CD4-positive, alpha-beta memory T cell (primary cell): ENCODE measurements at regions not wholly inside any gene's neighbourhood (a gene's known extent, or its start where the extent isn't known, plus 50 kb on each side); places are given as distances from the start of the nearest gene placed in this dataset.

Experiments used
- CTCF ChIA-PET: fragments of 350-600 bp; sonication (Branson Sonifier 250); formaldehyde crosslinking; loops from one replicate; lab custom pipeline; 2021; ENCODE audit warnings: inconsistent platforms; ENCODE audit not compliant: partially characterized antibody; lab: Charles Lee
- POLR2A ChIA-PET: fragments of 350-600 bp; sonication (Branson Sonifier 250); formaldehyde crosslinking; loops from one replicate; lab custom pipeline; 2021; ENCODE audit not compliant: partially characterized antibody; lab: Charles Lee
- DNase-seq, 5 donors: peaks; one replicate each; pipeline versions ENCODE4 v3.0.0 to v3.0.0-alpha.2; 2020 to 2022; ENCODE audit warnings: mixed read lengths in 1 of 5
- H3K27ac ChIP-seq: one replicate; pipeline ENCODE4 v1.7.0; 2013; ENCODE audit warnings: low read depth, low read length
- H3K27me3 ChIP-seq: 2 replicates; pipeline ENCODE4 v1.7.0; 2013; ENCODE audit warnings: mild to moderate bottlenecking, low read length, moderate library complexity; ENCODE audit not compliant: insufficient read depth
- H3K36me3 ChIP-seq: 2 replicates; pipeline ENCODE4 v1.7.0; 2013; ENCODE audit warnings: mild to moderate bottlenecking, low read length, moderate library complexity; ENCODE audit not compliant: insufficient read depth
- H3K4me1 ChIP-seq: 2 replicates; pipeline ENCODE4 v1.7.0; 2013; ENCODE audit warnings: mild to moderate bottlenecking, low read length, moderate library complexity; ENCODE audit not compliant: insufficient read depth
- H3K4me3 ChIP-seq, 2 donors: one replicate each; pipeline ENCODE4 v1.7.0; 2013; ENCODE audit warnings: low read length in 2 of 2, mild to moderate bottlenecking in 1 of 2
- H3K9me3 ChIP-seq, 2 donors: one replicate each; pipeline ENCODE4 v1.7.0; 2013; ENCODE audit warnings: low read length in 2 of 2, control low read depth in 1 of 2; ENCODE audit not compliant: control insufficient read depth in 1 of 2
- H3K27ac Mint-ChIP-seq, 7 donors: one replicate each; pipeline ENCODE4 v1.8.0; 2020 to 2021; ENCODE audit warnings: mixed read lengths in 7 of 7, mild to moderate bottlenecking in 6 of 7, inconsistent platforms in 3 of 7, moderate library complexity in 3 of 7
- H3K27me3 Mint-ChIP-seq, 2 donors: one replicate each; pipeline ENCODE4 v1.8.0; 2020 to 2021; ENCODE audit warnings: mixed read lengths in 2 of 2
- H3K36me3 Mint-ChIP-seq, 2 donors: one replicate each; pipeline ENCODE4 v1.8.0; 2020 to 2021; ENCODE audit warnings: mixed read lengths in 2 of 2, inconsistent platforms in 1 of 2, mild to moderate bottlenecking in 1 of 2
- H3K4me1 Mint-ChIP-seq, 4 donors: one replicate each; pipeline ENCODE4 v1.8.0; 2020 to 2021; ENCODE audit warnings: mixed read lengths in 4 of 4, mild to moderate bottlenecking in 1 of 4
- H3K4me3 Mint-ChIP-seq, 8 donors: one replicate each; pipeline ENCODE4 v1.8.0; 2020 to 2021; ENCODE audit warnings: mixed read lengths in 8 of 8, mild to moderate bottlenecking in 7 of 8, moderate library complexity in 6 of 8, inconsistent platforms in 3 of 8
- H3K9me3 Mint-ChIP-seq, 8 donors: one replicate each; pipeline ENCODE4 v1.8.0; 2020 to 2021; ENCODE audit warnings: mixed read lengths in 8 of 8, mild to moderate bottlenecking in 5 of 8, inconsistent platforms in 3 of 8, moderate library complexity in 1 of 8
- intact Hi-C: fragments of 100-400 bp; cut with micrococcal nuclease; formaldehyde crosslinking; loops from one replicate; pipeline ENCODE4 v1.15.1; 2023

DNA sequence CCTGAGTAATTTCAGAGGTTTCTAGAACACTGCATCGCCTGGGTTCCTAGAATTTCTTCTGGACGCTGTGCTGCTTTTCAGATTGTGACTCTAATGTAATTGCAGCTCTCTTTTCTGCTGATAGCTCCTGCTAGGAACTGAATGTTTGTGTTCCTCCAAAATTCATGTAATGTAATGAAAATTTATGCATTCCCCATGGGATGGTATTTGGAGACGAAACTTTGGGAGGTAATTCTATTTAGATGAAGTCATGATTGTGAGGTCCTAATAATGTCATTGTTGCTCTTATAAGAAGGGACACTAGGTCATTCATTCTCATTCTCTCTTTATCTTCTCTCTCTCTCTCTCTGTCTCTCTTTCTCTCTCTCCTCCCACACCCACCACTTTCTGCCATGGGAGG is 223.9 kb upstream of the DOK6 start:
- Mint-ChIP-seq H3K9me3 (peaks cover 0 to 4% (median 0%) of the 10 kb centered on the region in 8 donors), H3K27ac (no peak overlapping the region), H3K4me1 (no peaks in the 10 kb centered on the region), H3K27me3 (no peaks in the 10 kb centered on the region), H3K4me3 (no peak overlapping the region), H3K36me3 (no peaks in the 10 kb centered on the region)
- no peak for DNase-seq
- Histone ChIP-seq H3K9me3 (no peaks in the 10 kb centered on the region), H3K27ac (no peak overlapping the region), H3K4me1 (no peaks in the 10 kb centered on the region), H3K36me3 (no peaks in the 10 kb centered on the region), H3K4me3 (no peak overlapping the region), H3K27me3 (no peaks in the 10 kb centered on the region)
- POLR2A ChIA-PET: no interaction called here
- intact Hi-C loops: no loop called here
- CTCF ChIA-PET: no interaction called here

DNA sequence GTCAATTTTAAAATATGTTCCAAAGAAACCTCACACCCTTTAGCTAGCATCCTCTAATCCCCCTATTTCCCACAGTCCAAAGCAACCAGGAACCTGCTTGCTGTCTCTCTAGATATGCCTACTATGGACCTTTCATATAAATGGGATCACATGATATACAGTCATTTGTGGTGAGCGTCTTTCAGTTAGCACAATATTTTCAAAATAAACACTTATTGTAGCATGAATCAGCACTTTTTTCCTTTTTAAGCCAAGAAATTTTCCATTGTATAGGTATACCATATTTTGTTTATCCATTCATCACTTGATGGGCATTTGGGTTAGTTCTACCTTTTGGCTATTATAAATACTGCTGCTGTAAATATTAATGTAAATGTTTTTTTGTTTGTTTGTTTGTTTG is 223.0 kb upstream of the DOK6 start:
- no peak overlapping the region for H3K4me3 Mint-ChIP-seq
- DNase-seq: no peak
- H3K27me3 ChIP-seq: no peaks in the 10 kb centered on the region
- no peak overlapping the region for H3K27ac ChIP-seq
- ChIA-PET POLR2A (no interaction called here), CTCF (no interaction called here)
- H3K4me1 ChIP-seq: no peaks in the 10 kb centered on the region
- H3K36me3 ChIP-seq: no peaks in the 10 kb centered on the region
- no peak overlapping the region for H3K27ac Mint-ChIP-seq
- no peaks in the 10 kb centered on the region for H3K9me3 ChIP-seq
- no peak overlapping the region for H3K4me3 ChIP-seq
- no peaks in the 10 kb centered on the region for H3K36me3 Mint-ChIP-seq
- no peaks in the 10 kb centered on the region for H3K27me3 Mint-ChIP-seq
- H3K9me3 Mint-ChIP-seq: peaks cover 0 to 4% (median 0%) of the 10 kb centered on the region in 8 donors
- H3K4me1 Mint-ChIP-seq: no peaks in the 10 kb centered on the region
- intact Hi-C loops: no loop called here

DNA sequence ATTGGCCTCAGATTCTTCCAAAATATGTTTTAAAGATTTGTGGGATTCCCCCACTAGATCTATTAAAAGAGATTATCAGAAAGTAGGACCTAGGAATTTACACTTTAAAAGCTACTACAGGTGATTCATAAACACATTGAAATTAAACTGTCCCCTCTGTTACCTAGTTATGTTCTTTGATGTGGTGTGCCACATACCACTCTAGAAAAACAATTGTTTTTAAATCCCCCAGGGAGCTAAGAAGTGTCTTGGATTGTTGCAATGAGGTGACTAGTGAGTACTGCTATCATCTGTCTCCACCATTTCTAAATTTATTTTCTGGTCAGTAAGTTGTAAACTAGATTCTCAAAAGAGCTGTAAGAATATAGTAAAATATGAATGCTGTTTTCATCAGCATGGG is 214.5 kb upstream of the DOK6 start:
- Histone ChIP-seq H3K9me3 (no peaks in the 10 kb centered on the region), H3K27me3 (no peaks in the 10 kb centered on the region), H3K36me3 (no peaks in the 10 kb centered on the region), H3K27ac (no peak overlapping the region), H3K4me1 (no peaks in the 10 kb centered on the region), H3K4me3 (no peak overlapping the region)
- Mint-ChIP-seq H3K27me3 (peaks cover 0 to 3% of the 10 kb centered on the region in 2 donors), H3K4me3 (no peak overlapping the region), H3K4me1 (no peaks in the 10 kb centered on the region), H3K27ac (no peak overlapping the region), H3K9me3 (no peaks in the 10 kb centered on the region), H3K36me3 (no peaks in the 10 kb centered on the region)
- intact Hi-C loops: no loop called here
- POLR2A ChIA-PET: no interaction called here
- CTCF ChIA-PET: no interaction called here
- no peak for DNase-seq

DNA sequence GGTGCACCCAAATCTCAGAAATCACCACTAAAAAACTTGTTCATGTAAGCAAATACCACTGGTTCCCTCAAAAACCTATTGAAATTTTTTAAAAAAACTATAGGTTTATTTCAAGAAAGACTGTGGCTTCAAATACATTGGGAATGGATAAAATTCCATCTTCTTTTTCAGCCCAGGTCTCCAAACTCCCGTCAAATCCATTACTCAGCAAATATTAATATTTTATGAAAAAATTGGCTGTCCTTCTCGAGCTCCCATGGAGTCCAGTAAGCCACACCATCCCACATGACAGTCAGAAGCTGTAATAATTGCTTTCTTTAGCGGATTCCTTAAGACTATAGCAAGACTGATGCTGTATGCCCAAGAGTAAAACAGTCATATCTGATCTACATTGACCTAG is 204.4 kb upstream of the DOK6 start:
- no peak overlapping the region for H3K4me3 Mint-ChIP-seq
- no peaks in the 10 kb centered on the region for H3K27me3 Mint-ChIP-seq
- ChIA-PET POLR2A (no interaction called here), CTCF (no interaction called here)
- intact Hi-C loops: no loop called here
- no peak for DNase-seq
- H3K4me3 ChIP-seq: no peak overlapping the region
- no peaks in the 10 kb centered on the region for H3K4me1 Mint-ChIP-seq
- no peaks in the 10 kb centered on the region for H3K36me3 Mint-ChIP-seq
- no peaks in the 10 kb centered on the region for H3K9me3 Mint-ChIP-seq
- H3K27me3 ChIP-seq: no peaks in the 10 kb centered on the region
- H3K27ac ChIP-seq: no peak overlapping the region
- no peak overlapping the region for H3K27ac Mint-ChIP-seq
- H3K4me1 ChIP-seq: no peaks in the 10 kb centered on the region
- no peaks in the 10 kb centered on the region for H3K36me3 ChIP-seq
- no peaks in the 10 kb centered on the region for H3K9me3 ChIP-seq

DNA sequence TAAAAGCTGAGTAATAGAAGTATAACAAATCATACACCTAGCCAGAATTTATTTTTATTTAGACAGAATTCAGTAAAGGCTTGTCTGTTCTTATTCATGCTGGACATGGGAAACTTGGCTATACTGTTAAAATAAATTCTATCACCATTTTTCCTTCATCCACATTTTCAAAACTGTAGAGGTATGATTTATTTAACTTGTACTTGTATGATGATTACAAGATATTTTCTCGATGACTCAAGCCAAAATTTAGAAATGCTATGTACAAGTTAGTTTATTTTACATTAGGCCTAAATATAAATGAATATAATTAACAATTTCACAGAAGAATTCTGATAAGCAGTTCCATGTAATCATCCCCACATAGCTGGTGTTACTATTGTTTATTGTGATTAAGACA is 194.8 kb upstream of the DOK6 start:
- POLR2A ChIA-PET: no interaction called here
- no peaks in the 10 kb centered on the region for H3K36me3 ChIP-seq
- H3K4me3 ChIP-seq: no peak overlapping the region
- H3K4me3 Mint-ChIP-seq: no peak overlapping the region
- no peaks in the 10 kb centered on the region for H3K4me1 Mint-ChIP-seq
- H3K27me3 Mint-ChIP-seq: peaks cover 0 to 2% of the 10 kb centered on the region in 2 donors
- H3K27me3 ChIP-seq: no peaks in the 10 kb centered on the region
- H3K9me3 Mint-ChIP-seq: peaks cover 0 to 2% (median 0%) of the 10 kb centered on the region in 8 donors
- H3K9me3 ChIP-seq: no peaks in the 10 kb centered on the region
- CTCF ChIA-PET: no interaction called here
- DNase-seq: no peak
- no peak overlapping the region for H3K27ac ChIP-seq
- intact Hi-C loops: no loop called here
- H3K4me1 ChIP-seq: no peaks in the 10 kb centered on the region
- no peak overlapping the region for H3K27ac Mint-ChIP-seq
- H3K36me3 Mint-ChIP-seq: no peaks in the 10 kb centered on the region

DNA sequence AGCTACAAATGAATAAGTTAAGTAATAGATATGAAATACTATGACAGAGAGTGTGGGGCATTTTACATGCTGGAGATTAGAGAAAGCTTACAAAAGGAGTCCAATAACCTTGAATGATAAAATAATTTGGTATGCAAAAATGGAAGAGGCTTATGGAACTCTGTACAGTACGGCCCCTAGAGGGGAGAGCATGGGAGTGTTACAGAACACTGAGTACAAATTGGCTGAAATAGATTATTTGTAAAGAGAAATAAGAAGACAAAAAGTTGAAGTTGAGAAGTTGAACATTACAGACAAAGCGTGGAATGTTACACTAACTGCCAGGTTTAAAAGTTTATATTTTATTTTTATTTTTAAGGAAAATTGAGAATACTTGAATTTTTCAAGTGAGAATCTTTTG is 192.1 kb upstream of the DOK6 start:
- CTCF ChIA-PET: no interaction called here
- Mint-ChIP-seq H3K36me3 (no peaks in the 10 kb centered on the region), H3K27ac (no peak overlapping the region), H3K4me3 (no peak overlapping the region), H3K4me1 (no peaks in the 10 kb centered on the region), H3K27me3 (peaks cover 0 to 2% of the 10 kb centered on the region in 2 donors), H3K9me3 (no peaks in the 10 kb centered on the region)
- no peak overlapping the region for H3K27ac ChIP-seq
- H3K4me1 ChIP-seq: no peaks in the 10 kb centered on the region
- POLR2A ChIA-PET: no interaction called here
- no peaks in the 10 kb centered on the region for H3K9me3 ChIP-seq
- DNase-seq: no peak
- intact Hi-C loops: no loop called here
- H3K27me3 ChIP-seq: no peaks in the 10 kb centered on the region
- no peaks in the 10 kb centered on the region for H3K36me3 ChIP-seq
- H3K4me3 ChIP-seq: no peak overlapping the region

DNA sequence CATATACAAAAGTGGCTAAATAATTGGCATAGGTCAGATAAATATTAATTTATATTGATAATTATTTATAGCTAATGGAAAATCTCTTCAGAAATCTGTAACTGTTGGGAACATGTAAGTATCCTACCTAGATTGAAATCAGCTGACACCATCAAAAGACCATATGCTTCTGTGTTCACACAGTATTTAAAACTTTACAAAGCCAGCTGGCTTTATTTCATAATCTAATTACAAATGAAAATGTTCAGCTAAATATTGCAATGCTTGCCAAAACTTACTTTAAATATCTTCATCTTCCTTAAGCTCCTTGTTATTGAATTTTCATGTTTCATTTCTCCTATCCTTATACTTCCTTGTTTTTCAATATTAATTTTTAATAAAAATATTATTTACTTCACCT is 190.9 kb upstream of the DOK6 start:
- Histone ChIP-seq H3K27me3 (no peaks in the 10 kb centered on the region), H3K36me3 (no peaks in the 10 kb centered on the region), H3K4me1 (no peaks in the 10 kb centered on the region), H3K27ac (no peak overlapping the region), H3K9me3 (no peaks in the 10 kb centered on the region), H3K4me3 (no peak overlapping the region)
- ChIA-PET CTCF (no interaction called here), POLR2A (no interaction called here)
- no peaks in the 10 kb centered on the region for H3K36me3 Mint-ChIP-seq
- DNase-seq: no peak
- H3K27ac Mint-ChIP-seq: no peak overlapping the region
- intact Hi-C loops: no loop called here
- no peak overlapping the region for H3K4me3 Mint-ChIP-seq
- no peaks in the 10 kb centered on the region for H3K9me3 Mint-ChIP-seq
- H3K27me3 Mint-ChIP-seq: peaks cover 0 to 2% of the 10 kb centered on the region in 2 donors
- H3K4me1 Mint-ChIP-seq: no peaks in the 10 kb centered on the region

DNA sequence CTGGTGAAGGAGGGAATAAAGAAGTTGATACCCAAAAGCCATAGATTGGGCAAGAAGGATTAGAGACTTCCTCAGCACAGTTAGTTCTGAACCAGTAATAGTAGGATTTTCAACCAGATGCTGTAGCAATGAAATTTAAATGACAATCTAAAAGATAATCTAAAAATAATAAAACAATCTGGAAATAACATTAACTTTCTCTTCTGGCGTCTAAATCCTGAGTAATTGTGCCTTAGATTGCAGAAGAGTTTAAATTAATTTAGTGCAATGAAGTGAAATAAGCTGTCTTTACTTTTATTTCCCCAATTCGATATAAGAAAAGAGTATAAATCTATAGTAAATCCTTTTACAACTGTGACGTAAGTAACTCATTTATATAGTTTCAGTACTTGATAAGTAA is 186.8 kb upstream of the DOK6 start:
- Mint-ChIP-seq H3K27ac (no peak overlapping the region), H3K36me3 (no peaks in the 10 kb centered on the region), H3K4me1 (no peaks in the 10 kb centered on the region), H3K4me3 (no peak overlapping the region), H3K27me3 (no peaks in the 10 kb centered on the region), H3K9me3 (no peaks in the 10 kb centered on the region)
- intact Hi-C loops: no loop called here
- no peaks in the 10 kb centered on the region for H3K36me3 ChIP-seq
- no peaks in the 10 kb centered on the region for H3K4me1 ChIP-seq
- H3K4me3 ChIP-seq: no peak overlapping the region
- no peaks in the 10 kb centered on the region for H3K9me3 ChIP-seq
- H3K27ac ChIP-seq: no peak overlapping the region
- DNase-seq: no peak
- ChIA-PET CTCF (no interaction called here), POLR2A (no interaction called here)
- no peaks in the 10 kb centered on the region for H3K27me3 ChIP-seq
